Cardiac muscle cell (in vitro differentiated cells and primary cell): ENCODE measurements at regions not wholly inside any gene's neighbourhood (a gene's known extent, or its start where the extent isn't known, plus 50 kb on each side); places are given as distances from the start of the nearest gene placed in this dataset.
"Not testable (repeated sequence)": the region's sequence is repeated elsewhere in the genome, so short reads cannot be mapped to it uniquely, and the experiment has no call there.

Source experiments
- DNase-seq, 2 donors: peaks; one replicate each; pipeline versions ENCODE4 v3.0.0 to v3.0.0-alpha.2; 2010 to 2017; ENCODE audit warnings: low read depth in 1 of 2, low spot score in 1 of 2
- H3K27ac ChIP-seq: fragments of 200-600 bp; sonication (generic); 2 replicates; pipeline ENCODE4 v1.5.1; 2016
- H3K27me3 ChIP-seq: fragments of 200-600 bp; sonication (generic); 2 replicates; pipeline ENCODE4 v1.6.0; 2016; ENCODE audit warnings: control low read depth
- H3K36me3 ChIP-seq: fragments of 200-600 bp; sonication (generic); 2 replicates; pipeline ENCODE4 v1.5.1; 2016; ENCODE audit warnings: control low read depth
- H3K4me1 ChIP-seq: fragments of 200-600 bp; sonication (generic); 2 replicates; pipeline ENCODE4 v1.8.1; 2017; ENCODE audit warnings: low read depth, mild to moderate bottlenecking, mixed run types
- H3K4me3 ChIP-seq: fragments of 200-600 bp; sonication (generic); 2 replicates; pipeline ENCODE4 v1.5.1; 2016; ENCODE audit warnings: mild to moderate bottlenecking
- H3K9me3 ChIP-seq: fragments of 200-600 bp; sonication (generic); 2 replicates; pipeline ENCODE4 v1.5.1; 2017; ENCODE audit warnings: low read depth, mild to moderate bottlenecking, control low read depth
- TF ChIP-seq, protein P1 (sequence below): IDR thresholded peaks from 2 replicates; pipeline ENCODE4 v1.5.1; 2012; ENCODE audit warnings: low read depth, mild to moderate bottlenecking, low read length

GRCh38 chr1:81729239-81729638, 71.5 kb upstream of the ADGRL2 start:
- DNase-seq, result no peak
- TF ChIP-seq, protein P1, sequence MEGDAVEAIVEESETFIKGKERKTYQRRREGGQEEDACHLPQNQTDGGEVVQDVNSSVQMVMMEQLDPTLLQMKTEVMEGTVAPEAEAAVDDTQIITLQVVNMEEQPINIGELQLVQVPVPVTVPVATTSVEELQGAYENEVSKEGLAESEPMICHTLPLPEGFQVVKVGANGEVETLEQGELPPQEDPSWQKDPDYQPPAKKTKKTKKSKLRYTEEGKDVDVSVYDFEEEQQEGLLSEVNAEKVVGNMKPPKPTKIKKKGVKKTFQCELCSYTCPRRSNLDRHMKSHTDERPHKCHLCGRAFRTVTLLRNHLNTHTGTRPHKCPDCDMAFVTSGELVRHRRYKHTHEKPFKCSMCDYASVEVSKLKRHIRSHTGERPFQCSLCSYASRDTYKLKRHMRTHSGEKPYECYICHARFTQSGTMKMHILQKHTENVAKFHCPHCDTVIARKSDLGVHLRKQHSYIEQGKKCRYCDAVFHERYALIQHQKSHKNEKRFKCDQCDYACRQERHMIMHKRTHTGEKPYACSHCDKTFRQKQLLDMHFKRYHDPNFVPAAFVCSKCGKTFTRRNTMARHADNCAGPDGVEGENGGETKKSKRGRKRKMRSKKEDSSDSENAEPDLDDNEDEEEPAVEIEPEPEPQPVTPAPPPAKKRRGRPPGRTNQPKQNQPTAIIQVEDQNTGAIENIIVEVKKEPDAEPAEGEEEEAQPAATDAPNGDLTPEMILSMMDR, result no peak
- Histone ChIP-seq H3K4me1 (peaks cover 5% of the 10 kb centered on the region), H3K9me3 (no peaks in the 10 kb centered on the region), H3K27ac (no peak overlapping the region), H3K4me3 (no peak overlapping the region), H3K36me3 (no peaks in the 10 kb centered on the region), H3K27me3 (no peaks in the 10 kb centered on the region)

DNA sequence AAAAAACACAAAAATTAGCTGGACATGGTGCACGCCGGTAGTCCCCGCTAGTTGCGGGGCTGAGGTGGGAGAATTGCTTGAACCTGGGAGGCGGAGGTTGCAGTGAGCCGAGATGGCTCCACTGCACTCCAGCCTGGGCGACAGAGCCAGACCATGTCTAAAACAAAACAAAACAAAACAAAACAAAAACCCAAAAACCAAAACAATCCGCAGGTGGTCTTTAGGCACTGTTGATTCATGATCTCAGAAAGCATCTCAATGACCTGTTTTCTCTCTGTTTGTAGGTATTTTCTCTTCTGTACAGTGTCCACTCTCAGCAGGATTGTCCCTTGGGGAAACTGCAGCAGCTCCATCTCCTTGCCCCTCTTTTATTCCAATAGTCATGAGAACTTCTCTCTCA, 74.9 kb upstream of the ADGRL2 start:
- no peaks in the 10 kb centered on the region for H3K4me1 ChIP-seq
- TF ChIP-seq, protein P1, result no peak
- H3K9me3 ChIP-seq, result no peaks in the 10 kb centered on the region
- H3K4me3 ChIP-seq, result no peak overlapping the region
- DNase-seq, result no peak
- H3K27me3 ChIP-seq, result no peaks in the 10 kb centered on the region
- no peaks in the 10 kb centered on the region for H3K36me3 ChIP-seq
- no peak overlapping the region for H3K27ac ChIP-seq

GRCh38 chr1:81722631-81723328, 78.0 kb upstream of the ADGRL2 start:
- not testable (repeated sequence) for H3K27ac ChIP-seq, H3K36me3 ChIP-seq, H3K27me3 ChIP-seq, H3K4me3 ChIP-seq, H3K9me3 ChIP-seq
- H3K4me1 ChIP-seq, result peaks cover 12% of the 10 kb centered on the region
- peak in 1 of 2 donors; percentile 33 for DNase-seq

- H3K27me3 ChIP-seq, H3K27ac ChIP-seq, DNase-seq, H3K9me3 ChIP-seq, H3K36me3 ChIP-seq, H3K4me3 ChIP-seq: not testable (repeated sequence)
- H3K4me1 ChIP-seq, result peaks cover 12% of the 10 kb centered on the region
Measured at GRCh38 chr1:81720256-81720655, 80.5 kb upstream of the ADGRL2 start.

DNA sequence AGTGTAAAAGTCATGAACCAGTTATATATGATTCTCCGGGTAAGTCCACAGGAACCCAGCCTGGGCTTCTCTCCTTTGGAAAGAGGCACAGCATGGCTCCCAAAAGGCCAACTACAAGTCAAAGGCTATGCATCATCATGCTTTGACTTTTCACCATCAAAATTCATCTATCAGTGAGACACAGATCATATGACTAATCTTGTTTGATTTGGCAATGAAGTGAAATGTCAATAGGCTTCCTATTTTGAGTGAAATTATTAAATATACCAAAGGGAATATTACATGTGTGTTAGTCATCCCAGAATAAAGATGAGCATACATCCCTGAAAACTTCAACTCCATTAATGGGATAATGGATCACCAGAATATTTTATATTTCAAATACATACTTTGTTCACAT, 83.5 kb upstream of the ADGRL2 start:
- no peak for DNase-seq
- Histone ChIP-seq H3K4me1 (peaks cover 12% of the 10 kb centered on the region), H3K27me3 (no peaks in the 10 kb centered on the region), H3K4me3 (no peak overlapping the region), H3K27ac (no peak overlapping the region), H3K9me3 (no peaks in the 10 kb centered on the region), H3K36me3 (no peaks in the 10 kb centered on the region)
- TF ChIP-seq, protein P1, result no peak

DNA sequence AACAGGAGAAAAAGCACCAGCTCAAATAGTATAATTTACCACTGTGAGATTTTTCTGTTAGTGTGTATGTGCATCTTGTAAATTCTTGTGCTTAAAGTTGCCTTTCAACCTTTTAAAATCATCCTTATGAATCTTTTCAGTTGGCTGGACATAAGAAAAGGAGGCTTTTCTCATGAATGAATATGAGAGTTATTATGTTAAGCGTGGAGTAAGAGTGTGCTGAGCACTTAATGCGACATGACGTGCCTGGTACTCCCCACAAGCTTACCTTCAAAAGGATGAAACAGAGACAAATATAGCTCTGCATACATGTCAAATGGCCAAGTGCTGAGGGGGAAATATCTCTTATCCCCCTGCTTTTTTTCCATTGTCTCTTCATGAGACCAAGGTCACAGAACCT, 85.3 kb upstream of the ADGRL2 start:
- Histone ChIP-seq H3K27me3 (no peaks in the 10 kb centered on the region), H3K4me1 (peaks cover 12% of the 10 kb centered on the region), H3K27ac (no peak overlapping the region), H3K4me3 (no peak overlapping the region), H3K9me3 (no peaks in the 10 kb centered on the region), H3K36me3 (no peaks in the 10 kb centered on the region)
- TF ChIP-seq, protein P1, result no peak
- DNase-seq, result no peak
